HEK293 (cell line): ENCODE measurements at regions not wholly inside any gene's neighbourhood (a gene's known extent, or its start where the extent isn't known, plus 50 kb on each side); places are given as distances from the start of the nearest gene placed in this dataset.

ENCODE experiments used
- CTCF ChIA-PET: fragments of 350-600 bp; formaldehyde crosslinking; extraction: SDS; loops from one replicate; lab custom pipeline; 2021; ENCODE audit warnings: antibody characterized with exemption; lab: Yijun Ruan, JAX
- POLR2A ChIA-PET: fragments of 300-600 bp; formaldehyde crosslinking; extraction: SDS; loops from one replicate; lab custom pipeline; 2020; ENCODE audit warnings: antibody characterized with exemption, inconsistent platforms; lab: Yijun Ruan, JAX
- H3K27ac ChIP-seq: fragments of 200-500 bp; sonication (Bioruptor generic); 2 replicates; pipeline ENCODE4 v1.5.1; 2014; ENCODE audit warnings: low read depth, low read length, control low read depth, inconsistent platforms; ENCODE audit errors: extremely low read depth
- H3K36me3 ChIP-seq, 2 experiments: fragments of 200-500 bp in 1 of 2; sonication (Bioruptor generic) in 1 of 2; 1 replicate in 1 of 2; 2 replicates in 1 of 2; pipeline ENCODE4 v1.5.1; 2014 to 2017; ENCODE audit warnings: inconsistent platforms in 2 of 2, low read length in 2 of 2; ENCODE audit not compliant: control insufficient read depth in 2 of 2, insufficient read depth in 1 of 2
- H3K4me1 ChIP-seq: fragments of 200-500 bp; sonication (Bioruptor generic); 2 replicates; pipeline ENCODE4 v1.5.1; 2014; ENCODE audit warnings: mild to moderate bottlenecking, low read length, inconsistent platforms; ENCODE audit not compliant: control insufficient read depth, insufficient read depth
- H3K4me3 ChIP-seq: 2 replicates; pipeline ENCODE4 v1.5.1; 2011; ENCODE audit warnings: low read depth, mild to moderate bottlenecking, control low read depth, low read length, moderate library complexity
- H3K9me3 ChIP-seq: fragments of 200-500 bp; sonication (Bioruptor generic); 2 replicates; pipeline ENCODE4 v1.5.1; 2014; ENCODE audit warnings: low read depth, low read length, inconsistent platforms; ENCODE audit not compliant: control insufficient read depth, insufficient read depth
- ATF2 ChIP-seq: fragments of 450-650 bp; formaldehyde crosslinking; IDR thresholded peaks from 2 replicates; pipeline ENCODE4 v1.5.1; 2016; ENCODE audit warnings: missing biosample characterization, missing genetic modification characterization, low read depth
- CTCF ChIP-seq: fragments of 450-650 bp; formaldehyde crosslinking; IDR thresholded peaks from 2 replicates; pipeline ENCODE4 v1.5.1; 2016; ENCODE audit warnings: missing biosample characterization, missing genetic modification characterization
- GLIS2 ChIP-seq: fragments of 450-650 bp; formaldehyde crosslinking; IDR thresholded peaks from 2 replicates; pipeline ENCODE4 v1.5.1; 2016; ENCODE audit warnings: missing biosample characterization, missing genetic modification characterization
- MEIS1 ChIP-seq: sonication (generic); formaldehyde crosslinking; IDR thresholded peaks from 2 replicates; pipeline ENCODE4 v1.8.1; 2022; ENCODE audit warnings: missing genetic modification reagents, mild to moderate bottlenecking, borderline replicate concordance
- MYNN ChIP-seq: fragments of 450-650 bp; formaldehyde crosslinking; IDR thresholded peaks from 2 replicates; pipeline ENCODE4 v1.5.1; 2016; ENCODE audit warnings: missing biosample characterization, missing genetic modification characterization, borderline replicate concordance
- PRDM1 ChIP-seq: fragments of 450-650 bp; formaldehyde crosslinking; IDR thresholded peaks from 2 replicates; pipeline ENCODE4; 2016; ENCODE audit warnings: missing biosample characterization, missing genetic modification characterization
- TRIM28 ChIP-seq: IDR thresholded peaks from 2 replicates; pipeline ENCODE4 v1.6.1; 2011; ENCODE audit warnings: low read length, control low read depth, borderline replicate concordance
- ZBTB7A ChIP-seq: fragments of 450-650 bp; formaldehyde crosslinking; IDR thresholded peaks from 2 replicates; pipeline ENCODE4 v1.5.1; 2016; ENCODE audit warnings: low read depth, missing biosample characterization, missing genetic modification characterization
- ZFP37 ChIP-seq: fragments of 450-650 bp; formaldehyde crosslinking; IDR thresholded peaks from 2 replicates; pipeline ENCODE4 v1.5.1; 2016; ENCODE audit warnings: missing biosample characterization, missing genetic modification characterization
- ZFP41 ChIP-seq: fragments of 450-650 bp; formaldehyde crosslinking; IDR thresholded peaks from 2 replicates; pipeline ENCODE4 v1.5.1; 2016; ENCODE audit warnings: missing biosample characterization, missing genetic modification characterization, borderline replicate concordance
- ZNF18 ChIP-seq: fragments of 450-650 bp; formaldehyde crosslinking; IDR thresholded peaks from 2 replicates; pipeline ENCODE4 v1.5.1; 2016; ENCODE audit warnings: missing biosample characterization, missing genetic modification characterization
- ZNF202 ChIP-seq: fragments of 450-650 bp; formaldehyde crosslinking; IDR thresholded peaks from 2 replicates; pipeline ENCODE4 v1.5.1; 2016; ENCODE audit warnings: missing biosample characterization, missing genetic modification characterization, borderline replicate concordance
- ZNF221 ChIP-seq: fragments of 450-650 bp; formaldehyde crosslinking; IDR thresholded peaks from 2 replicates; pipeline ENCODE4 v1.5.1; 2017; ENCODE audit warnings: missing biosample characterization, missing genetic modification characterization, borderline replicate concordance
- ZNF324 ChIP-seq: fragments of 450-650 bp; formaldehyde crosslinking; IDR thresholded peaks from 2 replicates; pipeline ENCODE4 v1.5.1; 2016; ENCODE audit warnings: missing biosample characterization, missing genetic modification characterization
- ZNF335 ChIP-seq: fragments of 450-650 bp; formaldehyde crosslinking; conservative IDR thresholded peaks from 2 replicates; pipeline ENCODE4 v1.5.1; 2016; ENCODE audit warnings: missing biosample characterization, missing genetic modification characterization
- ZNF404 ChIP-seq: fragments of 450-650 bp; formaldehyde crosslinking; IDR thresholded peaks from 2 replicates; pipeline ENCODE4 v1.5.1; 2017; ENCODE audit warnings: missing biosample characterization, missing genetic modification characterization
- ZNF488 ChIP-seq: fragments of 450-650 bp; formaldehyde crosslinking; IDR thresholded peaks from 2 replicates; pipeline ENCODE4 v1.5.1; 2016; ENCODE audit warnings: missing biosample characterization, missing genetic modification characterization
- ZNF513 ChIP-seq: fragments of 450-650 bp; IDR thresholded peaks from 2 replicates; pipeline ENCODE4 v1.5.1; 2018; ENCODE audit warnings: missing biosample characterization, missing genetic modification characterization
- ZNF560 ChIP-seq: fragments of 450-650 bp; formaldehyde crosslinking; IDR thresholded peaks from 2 replicates; pipeline ENCODE4 v1.5.1; 2017; ENCODE audit warnings: missing biosample characterization, missing genetic modification characterization, borderline replicate concordance
- ZNF580 ChIP-seq: fragments of 450-650 bp; formaldehyde crosslinking; IDR thresholded peaks from 2 replicates; pipeline ENCODE4 v1.5.1; 2016; ENCODE audit warnings: missing biosample characterization, missing genetic modification characterization
- ZNF629 ChIP-seq: fragments of 450-650 bp; formaldehyde crosslinking; IDR thresholded peaks from 2 replicates; pipeline ENCODE4 v1.5.1; 2017; ENCODE audit warnings: missing biosample characterization, missing genetic modification characterization
- ZNF664 ChIP-seq: fragments of 450-650 bp; formaldehyde crosslinking; IDR thresholded peaks from 2 replicates; pipeline ENCODE4 v1.5.1; 2016; ENCODE audit warnings: missing biosample characterization, missing genetic modification characterization
- ZNF747 ChIP-seq: fragments of 450-650 bp; formaldehyde crosslinking; IDR thresholded peaks from 2 replicates; pipeline ENCODE4 v1.5.1; 2016; ENCODE audit warnings: missing biosample characterization, missing genetic modification characterization
- ZNF792 ChIP-seq: fragments of 450-650 bp; formaldehyde crosslinking; IDR thresholded peaks from 2 replicates; pipeline ENCODE4 v1.5.1; 2016; ENCODE audit warnings: missing biosample characterization, missing genetic modification characterization

GRCh38 chr2:118607641-118608040, 239.8 kb downstream of the EN1 start:
- POLR2A ChIA-PET, result no interaction called here

GRCh38 chr2:118604811-118605210, 242.6 kb downstream of the EN1 start:
- POLR2A ChIA-PET, result no interaction called here
- Histone ChIP-seq H3K9me3 (no peaks in the 10 kb centered on the region), H3K4me3 (no peak overlapping the region), H3K27ac (no peak overlapping the region), H3K36me3 (no peaks in the 10 kb centered on the region), H3K4me1 (no peaks in the 10 kb centered on the region)
- CTCF ChIA-PET, result no interaction called here
- TF ChIP-seq ZNF792 (tag by site-specific recombination), result no peak
- no peak for TF ChIP-seq MEIS1 (CRISPR knock-in tag)
- no peak for TF ChIP-seq ZNF560 (tag by site-specific recombination)
- TF ChIP-seq ZNF580 (tag by site-specific recombination), result no peak
- no peak for TF ChIP-seq ZNF629 (tag by site-specific recombination)
- TF ChIP-seq ZNF324 (tag by site-specific recombination), result no peak
- TF ChIP-seq GLIS2, result no peak
- no peak for TF ChIP-seq TRIM28
- no peak for TF ChIP-seq ZFP37 (tag by site-specific recombination)
- TF ChIP-seq ZNF221 (tag by site-specific recombination), result no peak
- TF ChIP-seq ZNF747 (tag by site-specific recombination), result no peak
- TF ChIP-seq ZFP41 (tag by site-specific recombination), result no peak
- no peak for TF ChIP-seq ATF2 (tag by site-specific recombination)

More at GRCh38 chr2:118607641-118608040, 239.8 kb downstream of the EN1 start:
- no peaks in the 10 kb centered on the region for H3K9me3 ChIP-seq
- TF ChIP-seq PRDM1 (tag by site-specific recombination), result no peak
- TF ChIP-seq ZNF404 (tag by site-specific recombination), result no peak
- TF ChIP-seq ZNF488 (tag by site-specific recombination), result no peak
- no peak for TF ChIP-seq ZNF18
- no peak for TF ChIP-seq ZNF335 (tag by site-specific recombination)
- TF ChIP-seq ZNF202 (tag by site-specific recombination), result no peak
- TF ChIP-seq MYNN, result no peak
- no peak for TF ChIP-seq ZNF513
- no peak for TF ChIP-seq ZNF664
- no peak for TF ChIP-seq CTCF (tag by site-specific recombination)
- TF ChIP-seq ZBTB7A (tag by site-specific recombination), result no peak
- TF ChIP-seq, all 188 proteins: peak for 0
- Histone ChIP-seq H3K4me1 (no peaks in the 10 kb centered on the region), H3K4me3 (no peak overlapping the region), H3K36me3 (no peaks in the 10 kb centered on the region), H3K27ac (no peak overlapping the region)
- CTCF ChIA-PET, result interaction anchor here (2.3 kb wide), 1 partner anchor 248 kb away, joined by 7 read pairs; no protein-coding TSS in a partner anchor
